ENCODE measurements at regions not wholly inside any gene's neighbourhood (a gene's known extent, or its start where the extent isn't known, plus 50 kb on each side); places are given as distances from the start of the nearest gene placed in this dataset.

DNA sequence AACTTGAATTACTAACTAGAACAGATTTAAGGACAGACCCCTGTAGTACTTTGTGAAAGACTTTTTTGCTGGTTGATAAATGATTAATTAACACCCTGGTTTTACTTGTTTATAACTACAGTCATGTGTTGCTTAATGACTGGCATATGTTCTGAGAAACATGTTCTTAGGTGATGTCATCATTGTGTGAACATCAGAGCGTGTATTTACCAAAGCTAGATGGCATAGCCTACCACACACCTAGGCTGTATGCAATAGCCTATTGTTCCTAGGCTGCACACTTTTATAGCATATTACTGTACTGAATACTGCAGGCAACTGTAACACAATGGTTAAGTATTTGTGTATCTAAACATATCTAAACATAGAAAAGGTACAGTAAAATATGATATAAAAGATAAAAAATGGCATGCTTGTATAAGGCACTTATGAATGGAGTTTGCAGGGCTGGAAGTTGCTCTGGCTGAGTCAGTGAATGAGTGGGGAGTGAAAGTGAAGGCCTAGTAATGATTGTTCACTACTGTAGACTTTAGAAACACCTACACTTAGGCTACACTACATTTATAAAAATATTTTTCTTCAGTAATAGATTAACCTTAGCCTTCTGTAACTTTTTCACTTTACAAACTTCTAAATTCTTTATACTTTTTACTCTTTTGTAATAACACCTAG, 260.3 kb downstream of the KCNRG start:
- TF ChIP-seq Cebpa-rat (IDR thresholded peaks at IDR 0.05) = no peak
- H3K27me3 ChIP-seq = no peaks in the 10 kb centered on the region
- no peak overlapping the region for H3K4me2 ChIP-seq
- no peak overlapping the region for H3K4me3 ChIP-seq
- peaks cover 49% of the 10 kb centered on the region for H3K4me1 ChIP-seq
- no peaks in the 10 kb centered on the region for H3K36me3 ChIP-seq
- no peak overlapping the region for H3K9ac ChIP-seq
- peaks cover 32% of the 10 kb centered on the region for H3K9me3 ChIP-seq
- H4K20me1 ChIP-seq = no peaks in the 10 kb centered on the region
- no peak overlapping the region for H3K27ac ChIP-seq

DNA sequence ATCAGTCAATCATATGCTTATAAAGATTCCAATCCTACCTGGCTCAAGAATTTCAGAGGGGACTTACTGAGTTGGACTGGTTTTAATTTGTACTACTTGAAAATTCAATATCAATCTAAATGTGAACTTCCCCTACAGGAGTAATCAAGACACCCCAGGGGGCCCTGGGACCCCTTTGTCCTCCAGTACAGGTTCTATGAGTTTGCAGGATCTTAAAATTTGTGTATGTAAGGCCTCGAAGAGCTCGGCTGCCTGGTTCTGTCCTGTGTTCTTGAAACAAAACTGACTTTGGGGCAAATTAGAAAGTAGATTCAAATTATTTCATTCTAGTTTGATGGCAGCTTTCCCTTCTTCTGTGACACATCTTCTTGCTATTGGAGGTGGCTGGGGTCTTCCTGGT, 261.3 kb downstream of the KCNRG start:
- Histone ChIP-seq H3K27me3 (no peaks in the 10 kb centered on the region), H3K36me3 (no peaks in the 10 kb centered on the region), H3K4me3 (no peak overlapping the region), H3K9ac (no peak overlapping the region), H4K20me1 (no peaks in the 10 kb centered on the region), H3K4me2 (peak overlapping the region; percentile 39), H3K27ac (no peak overlapping the region), H3K9me3 (peaks cover 39% of the 10 kb centered on the region), H3K4me1 (peaks cover 39% of the 10 kb centered on the region)
- TF ChIP-seq Cebpa-rat (IDR thresholded peaks at IDR 0.05) = no peak

DNA sequence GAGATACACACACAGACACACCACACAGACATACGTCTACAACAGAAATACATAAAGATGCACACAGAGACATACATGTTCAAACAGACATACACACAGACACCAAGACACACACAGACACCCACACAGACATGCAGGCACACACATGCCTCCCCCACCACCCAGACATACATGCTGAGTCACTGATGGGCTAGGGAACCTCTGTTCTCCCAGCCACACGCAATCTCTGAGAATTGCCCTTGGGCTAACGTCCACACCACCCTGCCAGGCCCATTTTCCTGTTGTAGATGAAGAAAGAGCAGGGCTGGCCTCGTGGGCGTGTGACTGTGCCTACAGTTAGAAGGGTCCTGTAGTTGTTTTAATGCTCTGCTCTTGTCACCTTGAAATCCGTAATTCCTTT, 261.9 kb downstream of the KCNRG start:
- H3K4me3 ChIP-seq = no peak overlapping the region
- H3K27ac ChIP-seq = no peak overlapping the region
- H3K9me3 ChIP-seq = peaks cover 45% of the 10 kb centered on the region
- H4K20me1 ChIP-seq = no peaks in the 10 kb centered on the region
- no peak for TF ChIP-seq Cebpa-rat (IDR thresholded peaks at IDR 0.05)
- no peaks in the 10 kb centered on the region for H3K27me3 ChIP-seq
- H3K4me2 ChIP-seq = peak overlapping the region; percentile 39; the same call in 1 of the 2 replicates
- H3K36me3 ChIP-seq = no peaks in the 10 kb centered on the region
- H3K9ac ChIP-seq = no peak overlapping the region
- peaks cover 37% of the 10 kb centered on the region for H3K4me1 ChIP-seq

DNA sequence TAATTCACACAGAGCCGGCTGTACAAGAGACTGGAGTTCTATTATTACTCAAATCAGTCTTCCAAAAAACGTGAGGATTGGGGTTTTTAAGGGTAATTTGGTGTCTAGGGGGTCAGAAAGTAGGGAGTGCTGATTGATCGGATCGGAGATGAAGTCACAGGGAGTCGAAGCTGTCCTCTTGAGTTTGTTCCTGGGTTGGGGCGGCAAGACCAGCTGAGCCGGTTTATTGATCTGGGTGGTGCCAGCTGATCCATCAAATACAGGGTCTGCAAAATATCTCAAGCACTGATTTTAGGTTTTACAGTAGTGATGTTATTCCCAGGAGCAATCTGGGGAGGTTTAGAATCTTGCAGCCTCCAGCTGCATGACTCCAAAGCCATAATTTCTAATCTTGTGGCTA, 262.7 kb downstream of the KCNRG start:
- Histone ChIP-seq H3K4me3 (no peak overlapping the region), H3K4me1 (peaks cover 31% of the 10 kb centered on the region), H3K4me2 (peak overlapping the region; percentile 46), H4K20me1 (no peaks in the 10 kb centered on the region), H3K27me3 (no peaks in the 10 kb centered on the region), H3K36me3 (no peaks in the 10 kb centered on the region), H3K27ac (no peak overlapping the region), H3K9ac (no peak overlapping the region), H3K9me3 (peaks cover 51% of the 10 kb centered on the region)
- TF ChIP-seq Cebpa-rat (IDR thresholded peaks at IDR 0.05) = no peak

DNA sequence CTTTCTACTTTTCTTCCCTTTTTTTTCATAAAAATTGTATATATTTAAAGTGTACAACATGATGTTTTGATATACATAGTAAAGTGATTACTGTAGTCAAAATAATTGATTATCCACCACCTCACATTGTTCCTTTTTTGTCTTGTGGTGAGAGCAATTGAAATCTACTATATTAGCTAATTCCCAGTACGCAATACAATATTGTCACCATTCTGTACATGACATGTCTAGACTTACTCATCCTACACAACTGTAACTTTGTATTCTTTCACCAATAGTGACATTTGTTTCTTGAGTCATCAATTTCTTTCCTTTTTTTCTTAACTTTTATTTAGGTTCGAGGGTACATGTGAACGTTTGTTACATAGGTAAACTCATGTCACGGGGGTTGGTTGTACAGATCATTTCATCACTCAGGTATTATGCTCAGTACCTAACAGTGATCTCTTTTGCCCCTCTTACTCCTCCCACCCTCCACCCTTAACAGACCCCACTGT, 265.2 kb downstream of the KCNRG start:
- Histone ChIP-seq H3K4me1 (peaks cover 43% of the 10 kb centered on the region), H3K4me3 (no peak overlapping the region), H3K9ac (no peak overlapping the region), H3K9me3 (peaks cover 55% of the 10 kb centered on the region), H3K27ac (no peak overlapping the region), H3K27me3 (no peaks in the 10 kb centered on the region), H3K36me3 (no peaks in the 10 kb centered on the region), H4K20me1 (no peaks in the 10 kb centered on the region), H3K4me2 (no peak overlapping the region)
- no peak for TF ChIP-seq Cebpa-rat (IDR thresholded peaks at IDR 0.05)

DNA sequence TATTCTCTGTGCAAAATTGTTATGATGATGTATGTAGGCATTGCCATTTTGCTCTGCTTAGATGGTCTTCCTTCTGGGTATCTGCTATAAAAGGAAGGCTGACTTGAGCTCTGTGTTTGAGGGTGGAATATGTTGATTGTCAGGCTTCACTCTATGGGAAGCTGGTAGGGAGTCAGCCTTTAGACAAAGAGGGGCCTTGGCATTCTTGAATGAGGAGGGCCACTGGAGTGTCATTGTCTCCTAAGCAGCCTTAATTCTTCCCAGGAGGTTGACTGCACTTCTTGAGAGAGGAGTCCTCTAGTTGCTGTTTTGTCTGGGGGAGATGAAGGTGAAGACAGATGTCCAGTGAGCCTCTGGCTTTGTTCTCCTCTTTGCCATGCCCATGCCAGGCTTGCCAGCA, 266.8 kb downstream of the KCNRG start:
- Histone ChIP-seq H3K27ac (no peak overlapping the region), H3K27me3 (no peaks in the 10 kb centered on the region), H3K36me3 (no peaks in the 10 kb centered on the region), H3K9ac (no peak overlapping the region), H3K4me3 (no peak overlapping the region), H3K4me2 (no peak overlapping the region), H3K9me3 (peaks cover 53% of the 10 kb centered on the region), H4K20me1 (no peaks in the 10 kb centered on the region), H3K4me1 (peaks cover 33% of the 10 kb centered on the region)
- no peak for TF ChIP-seq Cebpa-rat (IDR thresholded peaks at IDR 0.05)

DNA sequence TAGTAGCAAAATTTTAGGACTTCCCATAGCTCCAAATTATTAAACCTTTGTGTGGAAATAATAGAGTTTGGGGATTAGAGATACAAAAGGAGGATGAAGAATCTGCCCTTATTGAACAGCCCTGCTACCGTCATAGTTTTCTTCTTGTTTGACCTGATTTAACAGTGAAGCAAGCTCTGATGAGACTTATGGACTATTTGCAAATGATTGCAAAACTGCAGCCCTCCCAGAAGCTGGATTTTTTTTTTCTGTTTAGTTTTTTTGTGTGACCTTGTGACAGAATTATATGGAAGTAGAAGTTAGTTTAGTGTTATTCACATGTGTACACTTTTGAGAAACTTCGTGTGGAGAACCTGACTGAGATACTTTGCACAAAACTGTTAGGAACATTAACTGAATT, 267.8 kb downstream of the KCNRG start:
- H3K4me2 ChIP-seq = no peak overlapping the region
- no peaks in the 10 kb centered on the region for H3K27me3 ChIP-seq
- TF ChIP-seq Cebpa-rat (IDR thresholded peaks at IDR 0.05) = no peak
- H3K36me3 ChIP-seq = no peaks in the 10 kb centered on the region
- H3K27ac ChIP-seq = no peak overlapping the region
- H4K20me1 ChIP-seq = no peaks in the 10 kb centered on the region
- no peak overlapping the region for H3K9ac ChIP-seq
- H3K4me1 ChIP-seq = peaks cover 23% of the 10 kb centered on the region
- peaks cover 43% of the 10 kb centered on the region for H3K9me3 ChIP-seq
- no peak overlapping the region for H3K4me3 ChIP-seq

DNA sequence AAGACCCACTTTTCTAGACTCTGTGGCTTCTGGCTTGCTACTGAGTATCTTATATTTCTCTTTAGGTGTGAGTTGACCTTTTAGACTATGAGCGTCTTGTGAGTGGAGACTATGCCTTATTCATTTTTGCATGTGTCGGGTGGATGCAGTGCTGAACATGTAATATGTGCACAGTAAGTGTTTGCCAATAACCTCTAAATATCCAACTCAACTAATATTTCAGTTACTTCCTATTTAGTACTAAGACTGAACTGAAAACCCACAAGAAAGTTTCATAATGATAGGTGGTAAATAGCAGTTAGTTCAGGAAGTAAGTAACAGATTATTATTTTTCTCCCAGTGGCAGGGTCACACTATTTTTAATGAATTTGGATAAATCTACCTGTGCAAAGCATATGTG, 269.3 kb downstream of the KCNRG start:
- Histone ChIP-seq H3K4me3 (no peak overlapping the region), H3K36me3 (no peaks in the 10 kb centered on the region), H4K20me1 (no peaks in the 10 kb centered on the region), H3K27ac (no peak overlapping the region), H3K9ac (no peak overlapping the region), H3K9me3 (peaks cover 40% of the 10 kb centered on the region), H3K4me2 (peak overlapping the region; percentile 34), H3K27me3 (no peaks in the 10 kb centered on the region), H3K4me1 (peaks cover 12% of the 10 kb centered on the region)
- no peak for TF ChIP-seq Cebpa-rat (IDR thresholded peaks at IDR 0.05)

DNA sequence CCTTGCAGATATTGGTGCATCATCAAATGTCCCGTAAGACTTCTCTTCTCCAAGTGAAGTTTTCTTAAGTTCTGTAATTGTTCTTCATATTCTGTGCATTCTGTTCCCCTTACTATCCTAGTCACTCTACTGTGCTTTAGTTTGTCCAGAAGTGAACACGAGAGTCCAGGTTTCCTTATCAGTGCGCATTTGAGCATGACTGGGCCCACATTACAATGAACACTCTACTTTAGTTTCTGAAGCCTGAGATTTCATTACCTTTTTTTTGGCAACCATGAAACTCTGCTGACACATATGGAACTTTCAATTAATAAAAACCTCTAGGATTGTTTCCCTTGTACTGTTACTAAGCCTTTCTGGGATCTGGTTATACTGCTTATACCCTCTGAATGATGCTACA, 270.0 kb downstream of the KCNRG start:
- no peak for TF ChIP-seq Cebpa-rat (IDR thresholded peaks at IDR 0.05)
- Histone ChIP-seq H3K9ac (no peak overlapping the region), H3K27me3 (no peaks in the 10 kb centered on the region), H3K4me3 (no peak overlapping the region), H3K4me2 (no peak overlapping the region), H3K27ac (no peak overlapping the region), H3K4me1 (peaks cover 12% of the 10 kb centered on the region), H3K9me3 (peaks cover 38% of the 10 kb centered on the region), H4K20me1 (no peaks in the 10 kb centered on the region), H3K36me3 (no peaks in the 10 kb centered on the region)

DNA sequence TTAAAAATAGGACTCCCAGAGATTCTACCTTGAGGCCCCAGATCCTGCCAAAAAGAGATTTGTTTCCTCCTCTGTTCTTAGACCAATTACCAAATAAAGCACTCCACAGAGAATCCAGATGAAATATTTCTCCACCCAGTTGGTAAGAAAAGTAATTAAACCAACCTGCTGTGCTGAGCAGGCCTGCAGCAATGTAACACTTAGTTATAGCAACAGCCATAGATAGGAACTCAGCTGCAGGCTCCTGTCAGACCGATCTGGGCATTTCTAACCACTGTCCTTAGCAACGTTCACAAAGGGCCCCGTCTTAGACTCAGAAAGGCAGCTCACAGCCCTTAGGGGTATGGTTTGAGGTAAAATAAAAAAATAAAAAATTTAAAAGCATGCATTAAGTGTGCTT, 271.1 kb downstream of the KCNRG start:
- no peak overlapping the region for H3K4me2 ChIP-seq
- H3K27me3 ChIP-seq = no peaks in the 10 kb centered on the region
- no peak overlapping the region for H3K9ac ChIP-seq
- H3K36me3 ChIP-seq = no peaks in the 10 kb centered on the region
- H4K20me1 ChIP-seq = no peaks in the 10 kb centered on the region
- H3K4me3 ChIP-seq = no peak overlapping the region
- H3K27ac ChIP-seq = no peak overlapping the region
- no peak for TF ChIP-seq Cebpa-rat (IDR thresholded peaks at IDR 0.05)
- peaks cover 12% of the 10 kb centered on the region for H3K4me1 ChIP-seq
- H3K9me3 ChIP-seq = peaks cover 33% of the 10 kb centered on the region

DNA sequence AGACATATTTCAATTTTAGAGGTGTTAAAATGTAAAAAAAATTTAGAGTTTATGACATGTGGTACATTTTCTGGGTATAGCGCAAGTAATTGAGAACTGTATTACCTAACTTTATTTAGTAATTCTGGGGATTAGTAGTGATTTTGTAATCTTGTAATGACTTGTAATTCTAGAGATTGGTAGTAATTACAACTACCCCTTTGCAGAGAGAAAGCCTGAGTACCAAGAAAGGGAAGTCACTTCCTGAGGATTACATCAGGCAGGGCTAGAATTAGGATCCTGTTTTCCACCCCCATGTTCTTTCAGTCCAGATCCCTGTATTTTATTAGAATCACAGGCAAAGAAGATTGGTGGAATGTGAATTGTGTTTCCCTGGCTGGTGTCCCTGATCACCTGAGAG, 274.9 kb downstream of the KCNRG start:
- H4K20me1 ChIP-seq = no peaks in the 10 kb centered on the region
- TF ChIP-seq Cebpa-rat (IDR thresholded peaks at IDR 0.05) = no peak

More for the DNA sequence above, 274.9 kb downstream of the KCNRG start:
- H3K4me2 ChIP-seq = no peak overlapping the region
- peaks cover 12% of the 10 kb centered on the region for H3K9me3 ChIP-seq
- no peak overlapping the region for H3K4me3 ChIP-seq
- H3K27me3 ChIP-seq = no peaks in the 10 kb centered on the region
- H3K36me3 ChIP-seq = no peaks in the 10 kb centered on the region
- no peak overlapping the region for H3K27ac ChIP-seq
- H3K4me1 ChIP-seq = no peaks in the 10 kb centered on the region
- H3K9ac ChIP-seq = no peak overlapping the region

Data from BLaER1 (cell line).